GM12878 (cell line): ENCODE measurements at regions not wholly inside any gene's neighbourhood (a gene's known extent, or its start where the extent isn't known, plus 50 kb on each side); places are given as distances from the start of the nearest gene placed in this dataset.

Experiments used
- ATAC-seq: fragments of 200-7000 bp; cut with Tn5 transposase; 3 replicates; pipeline ENCODE4 v1.9.1; 2020; ENCODE audit warnings: mild to moderate bottlenecking, moderate library complexity
- BruUV-seq: library from RNA; stranded (reverse); fragments of 400-500 nt; replicated peaks from 2 replicates; lab custom pipeline; 2021; lab: Mats Ljungman, UMichigan
- CTCF ChIA-PET: fragments of 300-600 bp; sonication (Branson Sonifier 250); formaldehyde crosslinking; extraction: SDS; loops from one replicate; lab custom pipeline; 2021; ENCODE audit warnings: inconsistent platforms; lab: Yijun Ruan, JAX
- POLR2A ChIA-PET: fragments of 350-600 bp; formaldehyde crosslinking; extraction: SDS; loops from one replicate; lab custom pipeline; 2021; ENCODE audit warnings: inconsistent platforms; lab: Charles Lee
- RAD21 ChIA-PET: fragments of 300-600 bp; sonication (Branson Sonifier 250); formaldehyde crosslinking; loops from one replicate; lab custom pipeline; 2023; ENCODE audit warnings: antibody characterized with exemption; ENCODE audit not compliant: unreplicated experiment; lab: Charles Lee
- SMC1A ChIA-PET: fragments of 300-600 bp; sonication (Branson Sonifier 250); formaldehyde crosslinking; loops from one replicate; lab custom pipeline; 2023; ENCODE audit not compliant: unreplicated experiment, uncharacterized antibody; lab: Charles Lee
- DNase-seq: peaks from one replicate; pipeline ENCODE4 v3.0.0-alpha.2; 2011; ENCODE audit warnings: low read depth, low spot score
- FAIRE-seq: peaks from 3 replicates; lab custom pipeline; 2011; peaks lifted over from hg19 to GRCh38; lab: Jason Lieb, UNC
- H2AFZ ChIP-seq: 2 replicates; pipeline ENCODE4 v1.6.0; 2011; ENCODE audit warnings: low read depth, low read length, control low read depth; ENCODE audit not compliant: control insufficient read depth
- H3K27ac ChIP-seq: 2 replicates; pipeline ENCODE4 v1.5.1; 2011; ENCODE audit warnings: control low read depth; ENCODE audit not compliant: control insufficient read depth, insufficient read depth
- H3K27me3 ChIP-seq, 2 experiments: replicated peaks in 1 of 2; 2 replicates each; pipeline versions ENCODE4 v1.6.0 to v1.6.1; 2011; ENCODE audit warnings: low read length in 1 of 2; ENCODE audit not compliant: control insufficient read depth in 2 of 2, insufficient read depth in 2 of 2
- H3K36me3 ChIP-seq, 2 experiments: 2 replicates each; pipeline ENCODE4 v1.5.1; 2011; ENCODE audit warnings: low read length in 1 of 2; ENCODE audit not compliant: control insufficient read depth in 2 of 2, insufficient read depth in 2 of 2
- H3K4me1 ChIP-seq: 2 replicates; pipeline ENCODE4 v1.6.1; 2011; ENCODE audit warnings: mild to moderate bottlenecking, low read length, moderate library complexity, mixed read lengths; ENCODE audit not compliant: control insufficient read depth, insufficient read depth
- H3K4me2 ChIP-seq: 2 replicates; pipeline ENCODE4 v1.6.0; 2011; ENCODE audit warnings: control low read depth; ENCODE audit not compliant: control insufficient read depth, insufficient read depth
- H3K4me3 ChIP-seq: fragments of 200-600 bp; sonication (generic); 2 replicates; pipeline ENCODE4 v1.5.1; 2016
- H3K79me2 ChIP-seq: 2 replicates; pipeline ENCODE4 v1.6.0; 2011; ENCODE audit warnings: low read length; ENCODE audit not compliant: control insufficient read depth, insufficient read depth
- H3K9ac ChIP-seq: 2 replicates; pipeline ENCODE4 v1.8.0; 2011; ENCODE audit warnings: low read length, control low read depth, mixed read lengths; ENCODE audit not compliant: control insufficient read depth, insufficient read depth
- H3K9me3 ChIP-seq: replicated peaks from 3 replicates; pipeline ENCODE4 v1.5.1; 2011; ENCODE audit warnings: mild to moderate bottlenecking, low read length; ENCODE audit not compliant: control insufficient read depth, insufficient read depth
- H4K20me1 ChIP-seq: 2 replicates; pipeline ENCODE4 v1.6.0; 2011; ENCODE audit not compliant: control insufficient read depth, insufficient read depth
- ATF2 ChIP-seq: IDR thresholded peaks from 2 replicates; pipeline ENCODE4 v1.6.1; 2012; ENCODE audit warnings: low read length, inconsistent platforms
- BRCA1 ChIP-seq: IDR thresholded peaks from 2 replicates; pipeline ENCODE4 v1.6.1; 2011; ENCODE audit warnings: low read depth, low read length, improper control_type of control experiment
- CEBPB ChIP-seq, 2 experiments: fragments of 150-350 bp in 1 of 2; IDR thresholded peaks; 2 replicates each; pipeline ENCODE4 v1.6.1; 2012 to 2014; ENCODE audit warnings: low read depth in 2 of 2, low read length in 2 of 2, borderline replicate concordance in 1 of 2, inconsistent platforms in 1 of 2
- CREB1 ChIP-seq: IDR thresholded peaks from 2 replicates; pipeline ENCODE4 v1.6.1; 2012; ENCODE audit warnings: low read depth, mild to moderate bottlenecking, inconsistent platforms
- CREM ChIP-seq: IDR thresholded peaks from 2 replicates; pipeline ENCODE4 v1.6.1; 2014; ENCODE audit warnings: antibody characterized with exemption, low read depth
- CTCF ChIP-seq, 3 experiments: IDR thresholded peaks in 2 of 3; conservative IDR thresholded peaks in 1 of 3; 2 replicates each; pipeline ENCODE4 v1.5.1; 2011; ENCODE audit warnings: low read depth in 3 of 3, low read length in 3 of 3, mild to moderate bottlenecking in 3 of 3, control low read depth in 2 of 3, moderate library complexity in 2 of 3, inconsistent platforms in 1 of 3, mixed read lengths in 1 of 3; ENCODE audit not compliant: control insufficient read depth in 2 of 3, insufficient read depth in 1 of 3; ENCODE audit errors: extremely low read depth in 1 of 3
- FOXK2 ChIP-seq: fragments of 450-650 bp; IDR thresholded peaks from 2 replicates; pipeline ENCODE4 v1.6.1; 2017; ENCODE audit warnings: mild to moderate bottlenecking, moderate library complexity
- MEF2A ChIP-seq: IDR thresholded peaks from 2 replicates; pipeline ENCODE4 v1.6.1; 2011; ENCODE audit warnings: low read depth, mild to moderate bottlenecking, low read length, moderate library complexity; ENCODE audit not compliant: insufficient read depth
- PAX5 ChIP-seq: IDR thresholded peaks from 2 replicates; pipeline ENCODE4 v1.6.1; 2011; ENCODE audit warnings: low read depth, low read length, borderline replicate concordance
- RAD51 ChIP-seq: fragments of 450-650 bp; IDR thresholded peaks from 2 replicates; pipeline ENCODE4 v1.6.1; 2016; ENCODE audit warnings: moderate library complexity, mild to moderate bottlenecking, inconsistent platforms
- RUNX3 ChIP-seq: IDR thresholded peaks from 2 replicates; pipeline ENCODE4 v1.6.1; 2012; ENCODE audit warnings: low read length, inconsistent platforms
- ZBTB40 ChIP-seq: fragments of 450-650 bp; IDR thresholded peaks from 2 replicates; pipeline ENCODE4 v1.6.1; 2016; ENCODE audit warnings: mild to moderate bottlenecking, moderate library complexity, borderline replicate concordance
- ZNF207 ChIP-seq: fragments of 450-650 bp; IDR thresholded peaks from 2 replicates; pipeline ENCODE4 v1.6.1; 2014; ENCODE audit warnings: antibody characterized with exemption, mild to moderate bottlenecking, borderline replicate concordance
- ZNF217 ChIP-seq: fragments of 450-650 bp; IDR thresholded peaks from 2 replicates; pipeline ENCODE4 v1.6.1; 2017; ENCODE audit warnings: antibody characterized with exemption, mild to moderate bottlenecking
- ZNF592 ChIP-seq: fragments of 450-650 bp; IDR thresholded peaks from 2 replicates; pipeline ENCODE4 v1.6.1; 2017; ENCODE audit warnings: mild to moderate bottlenecking, moderate library complexity
- in situ Hi-C: fragments of 300-500 bp; cut with MboI; formaldehyde crosslinking; loops from 9 replicates; pipeline ENCODE4 v1.14.3; 2018; ENCODE audit warnings: mixed read lengths
- intact Hi-C: fragments of 100-400 bp; cut with micrococcal nuclease; formaldehyde crosslinking; loops from one replicate; pipeline ENCODE4 v1.14.2; 2022; ENCODE audit not compliant: unreplicated experiment

GRCh38 chr7:68121056-68121455 is 1124.4 kb downstream of the TYW1 start:
- POLR2A ChIA-PET = no interaction called here
- RAD21 ChIA-PET = no interaction called here
- H4K20me1 ChIP-seq = no peaks in the 10 kb centered on the region
- intact Hi-C loops (no loop called here), in situ Hi-C loops (no loop called here)
- CTCF ChIA-PET = no interaction called here
- no peaks in the 10 kb centered on the region for H3K4me1 ChIP-seq
- BruUV-seq = no TSS peak
- H3K27me3 ChIP-seq = no peaks in the 10 kb centered on the region
- H3K4me3 ChIP-seq = no peak overlapping the region
- FAIRE-seq = no peak
- H3K9ac ChIP-seq = no peak overlapping the region
- H3K36me3 ChIP-seq = no peaks in the 10 kb centered on the region
- H3K79me2 ChIP-seq = no peaks in the 10 kb centered on the region
- no peak overlapping the region for H3K27ac ChIP-seq
- ATAC-seq = no peak
- no peak overlapping the region for H3K4me2 ChIP-seq
- H2AFZ ChIP-seq = no peak overlapping the region
- no peak for DNase-seq
- no peaks in the 10 kb centered on the region; the same call in 2 of the 3 replicates for H3K9me3 ChIP-seq
- SMC1A ChIA-PET = no interaction called here
- TF ChIP-seq ZNF207 (no peak), FOXK2 (no peak), RAD51 (no peak), CEBPB (IDR thresholded peaks at IDR 0.05; ENCODE audit: borderline replicate concordance in 1 of 2, low read depth in 2 of 2, low read length in 2 of 2) (no peak), CTCF (IDR thresholded peaks at IDR 0.05 in 2 of 3, conservative IDR thresholded peaks at IDR 0.05 in 1 of 3; ENCODE audit: control insufficient read depth in 2 of 3, extremely low read depth in 1 of 3, insufficient read depth in 1 of 3, low read depth in 3 of 3, low read length in 3 of 3) (no peak), BRCA1 (no peak), MEF2A (no peak), RUNX3 (no peak), ATF2 (no peak), ZNF592 (no peak), CREB1 (no peak), ZNF217 (no peak), PAX5 (no peak), CREM (no peak), ZBTB40 (no peak)
